GM10248 (cell line): ENCODE measurements at regions not wholly inside any gene's neighbourhood (a gene's known extent, or its start where the extent isn't known, plus 50 kb on each side); places are given as distances from the start of the nearest gene placed in this dataset.
"Not testable (repeated sequence)": the region's sequence is repeated elsewhere in the genome, so short reads cannot be mapped to it uniquely, and the experiment has no call there.

Experiments used
- CTCF ChIA-PET: fragments of 300-600 bp; sonication (Branson Sonifier 250); formaldehyde crosslinking; extraction: SDS; loops from one replicate; lab custom pipeline; 2021; ENCODE audit warnings: antibody characterized with exemption; lab: Yijun Ruan, JAX
- POLR2A ChIA-PET: fragments of 350-650 bp; sonication (Branson Sonifier 250); formaldehyde crosslinking; extraction: SDS; loops from one replicate; lab custom pipeline; 2020; ENCODE audit warnings: antibody characterized with exemption; lab: Yijun Ruan, JAX
- DNase-seq: peaks from one replicate; pipeline ENCODE4 v3.0.0; 2012; ENCODE audit errors: extremely low spot score

GRCh38 chr5:34096033-34096432 lies 53.0 kb upstream of the C1QTNF3 start:
- POLR2A ChIA-PET, CTCF ChIA-PET, DNase-seq: not testable (repeated sequence)

- CTCF ChIA-PET, POLR2A ChIA-PET, DNase-seq: not testable (repeated sequence)
Measured at GRCh38 chr5:34099891-34100290, 56.9 kb upstream of the C1QTNF3 start.

DNA sequence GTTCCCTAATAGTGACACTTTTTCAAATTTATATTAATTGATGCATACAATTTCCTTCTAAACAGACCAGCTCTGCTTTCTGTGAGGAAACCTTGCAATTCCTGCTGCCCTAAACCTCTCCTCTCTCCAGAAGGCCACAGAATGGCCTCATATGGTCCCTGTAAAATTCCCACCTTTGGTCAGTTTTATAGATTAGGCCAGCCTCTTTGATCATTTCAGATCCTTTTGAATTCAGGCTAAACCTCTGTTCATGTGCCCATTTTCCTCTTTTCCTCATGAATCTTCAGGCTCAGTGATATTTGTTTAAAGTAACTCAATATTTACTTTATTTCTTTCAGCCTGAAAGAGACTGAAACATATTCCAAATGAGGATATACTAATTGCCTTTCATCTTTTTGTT lies 58.6 kb upstream of the C1QTNF3 start:
- POLR2A ChIA-PET, CTCF ChIA-PET, DNase-seq: not testable (repeated sequence)

GRCh38 chr5:34108897-34109296 lies 65.9 kb upstream of the C1QTNF3 start:
- POLR2A ChIA-PET, CTCF ChIA-PET, DNase-seq: not testable (repeated sequence)

DNA sequence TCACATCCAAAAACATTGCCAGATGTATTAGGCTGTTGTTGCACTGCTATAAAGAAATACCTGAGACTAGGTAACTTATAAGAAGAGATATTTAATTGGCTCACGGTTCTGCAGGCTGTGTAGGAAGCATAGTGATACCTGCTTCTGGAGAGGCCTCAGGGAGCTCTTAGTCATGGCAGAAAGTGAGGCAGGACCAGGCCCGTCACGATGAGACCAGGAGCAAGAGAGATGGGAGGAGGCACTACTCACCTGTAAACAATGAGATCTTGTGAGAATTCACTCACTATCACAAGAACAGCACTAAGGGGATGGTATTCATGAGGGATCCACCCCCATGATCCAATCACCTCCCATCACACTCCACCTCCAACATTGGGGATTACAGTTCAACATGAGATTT lies 81.3 kb upstream of the C1QTNF3 start:
- DNase-seq, CTCF ChIA-PET, POLR2A ChIA-PET: not testable (repeated sequence)

DNA sequence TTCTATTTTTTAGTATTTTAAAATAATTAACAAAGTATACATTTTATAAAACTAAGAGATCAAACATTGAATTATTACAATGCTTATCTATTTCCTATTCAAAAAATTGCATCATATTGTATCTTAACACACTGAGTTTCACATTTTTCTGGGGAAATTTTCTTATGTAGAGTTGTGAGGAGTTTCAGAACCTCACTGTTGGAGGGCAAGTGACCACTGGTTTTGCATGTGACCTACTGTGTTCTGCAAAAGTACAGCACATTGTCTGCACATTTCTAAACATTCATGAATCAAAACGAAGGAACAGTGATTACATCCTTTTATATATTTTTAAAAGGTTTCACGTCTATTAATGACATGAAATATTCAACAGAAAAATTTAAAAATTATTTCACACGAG lies 82.3 kb upstream of the C1QTNF3 start:
- CTCF ChIA-PET, POLR2A ChIA-PET, DNase-seq: not testable (repeated sequence)

DNA sequence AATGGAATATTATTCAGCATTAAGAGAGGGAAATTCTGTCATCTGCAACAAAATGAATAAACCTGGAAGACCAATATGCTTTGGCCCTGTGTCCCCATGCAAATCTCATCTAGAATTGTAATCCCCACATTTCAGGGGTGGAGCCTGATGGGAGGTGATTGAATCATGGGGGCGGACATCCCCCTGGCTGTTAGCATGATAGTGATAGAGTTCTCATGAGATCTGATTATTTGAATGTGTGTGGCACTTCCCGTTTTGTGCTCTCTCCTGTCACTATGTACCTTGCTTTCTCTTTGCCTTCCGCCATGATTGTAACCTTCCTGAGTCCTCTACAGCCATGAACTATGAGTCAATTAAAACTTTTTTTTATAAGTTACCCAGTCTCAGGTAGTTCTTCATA lies 83.7 kb upstream of the C1QTNF3 start:
- DNase-seq, CTCF ChIA-PET: not testable (repeated sequence)

GRCh38 chr5:34127818-34128217 lies 84.8 kb upstream of the C1QTNF3 start:
- CTCF ChIA-PET, DNase-seq, POLR2A ChIA-PET: not testable (repeated sequence)

More for the DNA sequence above, 83.7 kb upstream of the C1QTNF3 start:
- POLR2A ChIA-PET = not testable (repeated sequence)

GRCh38 chr5:34128890-34129289 lies 85.9 kb upstream of the C1QTNF3 start:
- DNase-seq, CTCF ChIA-PET, POLR2A ChIA-PET: not testable (repeated sequence)

GRCh38 chr5:34154988-34155387 lies 112.0 kb upstream of the C1QTNF3 start:
- POLR2A ChIA-PET, CTCF ChIA-PET: not testable (repeated sequence)

GRCh38 chr5:34156703-34157414 lies 113.8 kb upstream of the C1QTNF3 start:
- DNase-seq, CTCF ChIA-PET, POLR2A ChIA-PET: not testable (repeated sequence)

More at GRCh38 chr5:34154988-34155387, 112.0 kb upstream of the C1QTNF3 start:
- DNase-seq = not testable (repeated sequence)

GRCh38 chr5:34160904-34161303 lies 117.9 kb upstream of the C1QTNF3 start:
- POLR2A ChIA-PET, CTCF ChIA-PET: not testable (repeated sequence)

DNA sequence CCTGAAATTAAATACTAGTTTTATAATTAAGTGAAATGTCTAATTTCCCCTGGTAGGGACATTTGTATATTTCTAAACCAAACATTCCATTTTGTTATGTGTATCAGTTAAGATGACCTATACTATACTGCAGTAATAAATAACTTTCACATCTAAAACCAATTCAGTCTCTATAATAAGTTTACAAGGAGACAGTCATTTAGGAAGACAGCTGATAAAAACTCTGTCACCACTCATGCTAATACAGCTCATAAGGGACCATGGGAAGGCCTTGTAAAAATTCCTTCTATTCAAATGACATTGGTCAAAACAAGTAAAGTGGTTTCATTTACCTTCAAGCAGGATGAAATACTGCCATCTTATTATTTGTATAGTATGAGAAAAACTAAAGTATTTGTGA lies 128.4 kb upstream of the C1QTNF3 start:
- CTCF ChIA-PET, POLR2A ChIA-PET, DNase-seq: not testable (repeated sequence)

More at GRCh38 chr5:34160904-34161303, 117.9 kb upstream of the C1QTNF3 start:
- DNase-seq = not testable (repeated sequence)

DNA sequence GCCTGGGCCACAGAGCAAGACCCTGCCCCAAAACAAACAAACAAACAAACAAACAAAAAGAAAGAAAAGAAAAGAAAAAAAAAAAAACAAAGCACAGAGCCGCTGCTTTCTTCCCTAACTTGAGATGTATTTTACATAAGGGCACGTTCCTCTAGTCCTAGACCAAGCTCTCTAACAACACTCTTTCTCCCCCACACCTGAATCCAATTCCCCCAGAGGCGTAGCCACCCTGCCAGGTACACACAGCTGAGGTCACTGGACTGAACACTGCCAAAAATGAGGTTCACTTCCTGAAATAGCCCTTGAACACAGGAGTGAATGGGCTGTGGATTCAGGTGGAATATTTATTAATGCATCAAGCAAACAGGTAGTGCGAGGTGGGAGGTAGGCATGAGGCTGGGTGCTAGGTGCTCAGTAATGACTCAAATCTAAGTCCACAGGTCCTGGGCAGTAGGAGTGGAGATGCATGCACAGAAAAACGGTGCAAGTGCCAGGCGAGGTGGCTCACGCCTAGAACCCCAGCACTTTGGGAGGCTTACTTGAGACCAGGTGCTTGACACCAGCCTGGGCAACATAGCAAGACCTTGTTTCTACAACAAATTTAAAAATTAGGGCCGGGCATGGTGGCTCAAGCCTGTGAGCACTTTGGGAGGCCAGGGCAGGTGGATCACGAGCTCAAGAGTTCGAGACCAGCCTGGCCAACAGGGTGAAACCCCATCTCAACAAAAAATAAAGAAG lies 136.6 kb upstream of the C1QTNF3 start:
- DNase-seq, CTCF ChIA-PET, POLR2A ChIA-PET: not testable (repeated sequence)

- DNase-seq, CTCF ChIA-PET, POLR2A ChIA-PET: not testable (repeated sequence)
Measured at GRCh38 chr5:34180225-34180624, 137.2 kb upstream of the C1QTNF3 start.

DNA sequence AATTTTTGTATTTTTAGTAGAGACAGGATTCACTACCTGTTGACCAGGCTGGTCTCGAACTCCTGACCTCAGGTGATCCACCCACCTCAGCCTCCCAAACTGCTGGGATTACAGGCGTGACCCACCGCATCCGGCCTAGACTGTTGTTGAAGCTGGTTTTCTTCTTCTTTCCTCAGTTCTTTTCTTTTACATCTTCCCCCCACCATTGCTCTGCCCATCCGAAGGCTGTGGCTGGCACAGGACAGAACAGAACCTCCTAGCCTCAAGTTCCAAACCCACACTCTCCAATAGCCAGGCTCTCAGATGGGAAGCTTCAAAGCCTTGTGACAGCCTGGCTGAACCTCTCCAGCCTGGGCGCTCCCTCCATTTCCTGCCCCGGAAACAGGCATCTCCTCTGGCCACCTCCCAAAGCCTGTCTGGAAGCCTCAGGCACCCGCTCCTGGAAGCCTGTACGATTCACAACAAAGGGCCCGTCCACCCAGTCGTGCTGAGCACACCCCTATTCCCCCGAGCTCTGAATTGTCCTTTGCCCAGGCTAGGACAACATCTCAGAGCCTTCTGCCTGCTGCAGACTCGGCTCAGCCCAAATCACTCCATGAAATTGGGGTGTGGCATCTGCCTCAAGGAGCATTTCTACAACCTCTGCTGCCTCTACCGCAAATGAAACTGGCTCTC lies 138.1 kb upstream of the C1QTNF3 start:
- CTCF ChIA-PET, POLR2A ChIA-PET, DNase-seq: not testable (repeated sequence)

DNA sequence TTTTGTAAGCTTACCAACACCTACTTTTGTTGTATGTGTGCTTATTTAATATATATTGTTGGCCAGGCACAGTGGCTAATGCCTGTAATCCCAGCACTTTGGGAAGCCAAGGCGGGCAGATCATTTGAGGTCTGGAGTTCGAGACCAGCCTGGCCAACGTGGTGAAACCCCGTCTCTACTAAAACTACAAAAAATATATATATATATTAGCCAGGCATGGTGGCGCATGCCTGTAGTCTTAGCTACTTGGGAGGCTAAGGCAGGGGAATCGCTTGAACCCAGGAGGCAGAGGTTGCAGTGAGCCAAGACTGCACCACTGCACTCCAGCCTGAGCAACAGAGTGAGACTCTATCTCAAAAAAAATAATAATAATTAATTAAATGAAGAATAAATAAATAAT lies 142.0 kb upstream of the C1QTNF3 start:
- POLR2A ChIA-PET, DNase-seq: not testable (repeated sequence)
- CTCF ChIA-PET = interaction anchor here (1.1 to 1.3 kb wide), 2 partner anchors 188 to 289 kb away, joined by 3 read pairs; no protein-coding TSS in a partner anchor

DNA sequence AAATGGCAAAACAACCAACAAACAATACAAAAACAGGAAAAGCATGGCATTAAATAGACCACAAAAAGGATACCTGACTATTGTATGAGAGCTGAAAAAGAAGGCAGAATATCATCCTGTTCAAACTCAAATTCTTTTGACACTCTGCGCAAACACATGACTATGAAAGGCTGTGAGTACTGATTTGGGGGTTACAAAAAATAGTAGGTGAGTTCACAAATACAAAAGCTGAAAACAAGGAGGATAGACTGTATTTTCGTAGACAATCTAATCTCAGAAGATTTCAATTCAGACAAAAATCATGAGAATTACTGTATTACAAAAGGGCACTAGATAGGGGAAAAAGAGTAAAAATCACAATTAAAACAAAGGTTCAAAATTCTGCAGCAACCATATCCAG lies 142.6 kb upstream of the C1QTNF3 start:
- DNase-seq, POLR2A ChIA-PET: not testable (repeated sequence)
- CTCF ChIA-PET = interaction anchor here (1.1 to 1.3 kb wide), 2 partner anchors 188 to 289 kb away, joined by 3 read pairs; no protein-coding TSS in a partner anchor
